Mucosa of rectum (tissue), 2 donors: ENCODE measurements at regions not wholly inside any gene's neighbourhood (a gene's known extent, or its start where the extent isn't known, plus 50 kb on each side); places are given as distances from the start of the nearest gene placed in this dataset.

ENCODE experiments used
- H3K27ac ChIP-seq, 2 donors: one replicate each; pipeline ENCODE4 v1.7.0; 2013; ENCODE audit warnings: inconsistent platforms in 2 of 2, low read depth in 2 of 2, low read length in 2 of 2
- H3K27me3 ChIP-seq, 2 donors: one replicate each; pipeline ENCODE4 v1.7.0; 2013; ENCODE audit warnings: low read length in 2 of 2; ENCODE audit not compliant: control insufficient read depth in 2 of 2, insufficient read depth in 2 of 2
- H3K36me3 ChIP-seq, 2 donors: one replicate each; pipeline ENCODE4 v1.7.0; 2013; ENCODE audit warnings: low read length in 2 of 2; ENCODE audit not compliant: control insufficient read depth in 2 of 2, insufficient read depth in 2 of 2
- H3K4me1 ChIP-seq, 2 donors: one replicate each; pipeline ENCODE4 v1.7.0; 2013; ENCODE audit warnings: low read length in 2 of 2, mild to moderate bottlenecking in 1 of 2; ENCODE audit not compliant: control insufficient read depth in 2 of 2, insufficient read depth in 2 of 2
- H3K4me3 ChIP-seq, 2 donors: one replicate each; pipeline ENCODE4 v1.7.0; 2013; ENCODE audit warnings: low read length in 2 of 2
- H3K9ac ChIP-seq, 2 donors: one replicate each; pipeline ENCODE4 v1.7.0; 2013; ENCODE audit warnings: low read length in 2 of 2, low read depth in 1 of 2, mild to moderate bottlenecking in 1 of 2
- H3K9me3 ChIP-seq, 2 donors: one replicate each; pipeline ENCODE4 v1.7.0; 2013; ENCODE audit warnings: low read length in 2 of 2; ENCODE audit not compliant: control insufficient read depth in 2 of 2
- donor health status: healthy.
- donor health status: Normal muscosa, but diverticular disease.

- Histone ChIP-seq H3K4me1 (no peaks in the 10 kb centered on the region), H3K4me3 (no peak overlapping the region), H3K9ac (no peak overlapping the region), H3K27ac (no peak overlapping the region), H3K9me3 (peaks cover 0 to 3% of the 10 kb centered on the region in 2 donors), H3K27me3 (no peaks in the 10 kb centered on the region), H3K36me3 (no peaks in the 10 kb centered on the region)
Measured at GRCh38 chr5:39486790-39487189, 62.0 kb upstream of the DAB2 start.

DNA sequence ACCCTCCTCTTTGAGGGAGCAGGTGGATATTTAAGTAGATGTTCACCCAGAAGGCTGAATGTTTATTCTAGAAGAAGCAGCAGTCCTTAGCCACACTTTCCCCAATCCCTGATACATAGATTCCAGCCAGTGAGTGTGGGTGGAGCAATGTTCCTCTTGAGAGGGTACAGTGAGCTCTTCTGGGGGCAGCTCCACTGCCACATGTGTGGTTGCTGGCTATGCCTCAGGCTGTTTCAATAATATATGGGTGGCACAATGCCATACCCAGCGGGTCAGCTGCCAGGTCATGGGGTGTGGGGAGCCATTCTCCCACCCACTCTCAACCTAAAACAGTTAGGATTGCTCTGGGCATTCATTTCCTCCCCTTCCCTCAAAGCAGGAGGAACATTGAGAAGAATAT lies 61.6 kb upstream of the DAB2 start:
- Histone ChIP-seq H3K36me3 (no peaks in the 10 kb centered on the region), H3K27me3 (no peaks in the 10 kb centered on the region), H3K27ac (no peak overlapping the region), H3K4me1 (no peaks in the 10 kb centered on the region), H3K9me3 (peaks cover 0 to 2% of the 10 kb centered on the region in 2 donors), H3K4me3 (no peak overlapping the region), H3K9ac (no peak overlapping the region)

- H3K27me3 ChIP-seq, result no peaks in the 10 kb centered on the region
- no peaks in the 10 kb centered on the region for H3K4me1 ChIP-seq
- H3K9ac ChIP-seq, result no peak overlapping the region
- no peaks in the 10 kb centered on the region for H3K9me3 ChIP-seq
- H3K36me3 ChIP-seq, result no peaks in the 10 kb centered on the region
- no peak overlapping the region for H3K27ac ChIP-seq
- no peak overlapping the region for H3K4me3 ChIP-seq
Measured at GRCh38 chr5:39485079-39485478, 60.3 kb upstream of the DAB2 start.

DNA sequence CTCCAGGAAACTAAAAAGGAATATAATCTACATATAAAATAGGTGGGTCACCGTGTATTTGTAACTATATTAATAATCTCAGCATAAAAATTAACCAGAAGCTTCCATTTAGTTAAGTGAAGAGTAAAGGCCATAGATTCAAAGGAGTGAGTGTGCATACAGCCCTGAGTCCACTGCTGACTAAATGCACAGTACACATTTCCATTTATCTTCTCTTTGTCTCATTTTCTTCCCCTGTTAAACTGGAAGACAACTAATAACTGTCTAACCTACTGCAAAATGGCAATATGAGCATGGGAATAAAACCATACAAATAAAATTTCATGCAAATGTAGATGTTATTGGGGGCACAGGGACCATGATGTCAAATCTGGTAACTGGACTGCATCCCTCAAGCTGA lies 59.9 kb upstream of the DAB2 start:
- Histone ChIP-seq H3K4me3 (no peak overlapping the region), H3K36me3 (no peaks in the 10 kb centered on the region), H3K4me1 (no peaks in the 10 kb centered on the region), H3K9me3 (no peaks in the 10 kb centered on the region), H3K27me3 (no peaks in the 10 kb centered on the region), H3K27ac (no peak overlapping the region), H3K9ac (no peak overlapping the region)

DNA sequence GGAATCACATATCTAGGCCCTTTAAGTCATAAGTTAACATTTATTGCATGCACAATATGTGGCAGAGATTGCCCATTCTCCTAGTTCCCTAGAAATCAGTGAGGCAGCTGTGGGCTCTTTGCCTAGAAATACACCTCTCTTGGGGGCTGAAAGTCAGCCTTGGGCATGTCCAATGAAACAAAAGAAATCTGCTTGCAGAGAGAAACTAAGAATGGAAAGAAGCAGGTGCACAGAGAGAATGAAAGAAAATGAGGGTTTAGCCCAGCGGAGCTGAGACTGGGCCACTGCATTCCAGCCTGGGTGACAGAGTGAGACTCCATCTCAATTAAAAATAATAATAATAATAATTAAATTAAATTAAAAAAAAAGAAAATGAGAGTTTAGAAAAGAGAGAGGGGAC lies 57.3 kb upstream of the DAB2 start:
- Histone ChIP-seq H3K4me1 (no peaks in the 10 kb centered on the region), H3K9ac (no peak overlapping the region), H3K9me3 (no peaks in the 10 kb centered on the region)

GRCh38 chr5:39479537-39479936 lies 54.8 kb upstream of the DAB2 start:
- H3K27me3 ChIP-seq, result no peaks in the 10 kb centered on the region
- no peaks in the 10 kb centered on the region for H3K4me1 ChIP-seq
- H3K36me3 ChIP-seq, result no peaks in the 10 kb centered on the region
- no peak overlapping the region for H3K27ac ChIP-seq
- H3K4me3 ChIP-seq, result no peak overlapping the region
- H3K9me3 ChIP-seq, result no peaks in the 10 kb centered on the region
- no peak overlapping the region for H3K9ac ChIP-seq

More for the DNA sequence above, 57.3 kb upstream of the DAB2 start:
- Histone ChIP-seq H3K36me3 (no peaks in the 10 kb centered on the region), H3K27ac (no peak overlapping the region), H3K27me3 (no peaks in the 10 kb centered on the region), H3K4me3 (no peak overlapping the region)

DNA sequence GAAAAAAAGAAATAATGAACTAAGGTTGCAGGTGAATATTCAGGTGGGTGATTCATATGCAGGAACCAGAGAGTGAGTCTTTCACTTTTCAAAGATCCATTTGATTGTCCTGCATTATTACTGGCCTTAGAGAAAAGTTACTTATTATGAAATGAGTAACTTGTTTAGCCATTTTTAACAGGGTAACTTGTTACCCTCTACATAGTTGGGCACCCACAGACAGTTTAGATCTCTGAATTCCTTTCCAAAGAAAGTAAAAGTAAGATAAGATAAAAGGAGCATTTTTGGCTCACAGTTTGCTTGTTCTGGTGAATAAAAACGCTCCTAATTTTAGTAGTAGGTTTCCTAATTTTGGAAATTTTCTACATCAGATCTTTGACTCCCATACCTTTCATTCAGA lies 54.1 kb upstream of the DAB2 start:
- no peak overlapping the region for H3K9ac ChIP-seq
- H3K36me3 ChIP-seq, result no peaks in the 10 kb centered on the region
- no peaks in the 10 kb centered on the region for H3K9me3 ChIP-seq
- H3K27ac ChIP-seq, result no peak overlapping the region
- H3K27me3 ChIP-seq, result no peaks in the 10 kb centered on the region
- H3K4me3 ChIP-seq, result no peak overlapping the region
- H3K4me1 ChIP-seq, result no peaks in the 10 kb centered on the region

DNA sequence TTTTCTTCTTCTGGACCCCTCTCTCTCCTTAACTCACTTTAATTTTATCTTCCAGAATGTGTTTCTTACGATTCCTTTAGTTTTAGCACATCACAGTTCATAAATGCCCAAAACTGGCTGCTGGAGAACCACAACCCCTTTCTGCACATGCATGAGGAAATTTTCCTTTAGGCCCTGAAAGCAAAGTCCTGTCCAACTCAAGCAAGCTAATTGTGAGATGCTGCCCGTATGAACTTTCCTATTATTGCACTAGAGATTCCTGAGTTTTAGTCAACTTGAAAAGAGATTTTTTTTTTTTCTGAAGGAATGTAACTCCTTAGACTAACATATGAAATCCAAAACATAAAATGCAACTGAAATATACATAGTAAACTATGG lies 52.1 kb upstream of the DAB2 start:
- no peaks in the 10 kb centered on the region for H3K4me1 ChIP-seq
- H3K27ac ChIP-seq, result no peak overlapping the region
- no peaks in the 10 kb centered on the region for H3K9me3 ChIP-seq
- no peak overlapping the region for H3K9ac ChIP-seq
- H3K4me3 ChIP-seq, result no peak overlapping the region
- no peaks in the 10 kb centered on the region for H3K36me3 ChIP-seq
- H3K27me3 ChIP-seq, result no peaks in the 10 kb centered on the region

DNA sequence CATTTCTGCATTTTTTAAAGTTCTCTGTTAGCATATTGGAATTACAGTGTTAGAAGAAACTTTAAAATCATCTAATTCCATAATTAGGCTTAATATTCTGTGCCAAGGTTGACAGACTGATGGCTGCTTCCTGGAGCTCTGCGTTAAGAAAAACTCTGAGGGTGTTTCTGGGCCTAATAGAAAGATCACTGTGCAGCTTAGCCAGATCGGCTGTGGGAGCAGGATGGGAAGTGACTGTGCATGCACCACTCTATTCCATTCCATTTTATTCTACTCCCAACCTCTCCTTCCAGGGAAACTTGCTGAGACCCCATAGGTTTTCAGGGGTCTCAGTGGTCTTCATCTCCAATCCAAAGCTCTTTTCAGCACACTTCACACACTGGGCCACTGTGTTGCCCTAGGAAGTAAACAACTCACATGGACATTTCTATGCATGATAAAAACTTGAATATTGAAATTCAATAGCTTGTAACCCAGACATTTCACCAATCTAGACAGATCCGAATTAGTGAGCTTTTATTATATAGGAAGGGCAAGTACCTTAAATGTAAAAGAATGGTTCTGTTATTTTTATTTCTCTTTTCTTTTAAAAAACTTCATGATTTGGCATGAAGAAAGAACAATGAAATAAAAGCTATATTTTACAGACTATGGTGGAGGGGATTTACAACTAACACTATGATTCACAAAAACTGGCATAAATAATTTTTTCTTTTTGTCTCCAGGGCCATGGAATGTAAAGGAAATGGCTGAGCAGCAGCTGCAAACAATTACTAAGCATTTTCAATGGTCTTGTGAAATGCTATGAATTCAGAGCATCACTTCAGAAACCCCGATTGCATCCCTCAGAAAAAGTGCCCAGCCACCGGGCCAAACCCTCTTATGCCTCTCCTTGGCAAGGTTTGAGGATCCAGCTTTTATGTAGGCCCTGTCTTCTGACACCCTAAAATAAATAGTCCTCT lies 51.4 kb upstream of the DAB2 start:
- H3K4me1 ChIP-seq, result no peaks in the 10 kb centered on the region
- no peaks in the 10 kb centered on the region for H3K27me3 ChIP-seq
- no peaks in the 10 kb centered on the region for H3K9me3 ChIP-seq
- H3K9ac ChIP-seq, result no peak overlapping the region
- H3K4me3 ChIP-seq, result no peak overlapping the region
- no peaks in the 10 kb centered on the region for H3K36me3 ChIP-seq
- no peak overlapping the region for H3K27ac ChIP-seq

DNA sequence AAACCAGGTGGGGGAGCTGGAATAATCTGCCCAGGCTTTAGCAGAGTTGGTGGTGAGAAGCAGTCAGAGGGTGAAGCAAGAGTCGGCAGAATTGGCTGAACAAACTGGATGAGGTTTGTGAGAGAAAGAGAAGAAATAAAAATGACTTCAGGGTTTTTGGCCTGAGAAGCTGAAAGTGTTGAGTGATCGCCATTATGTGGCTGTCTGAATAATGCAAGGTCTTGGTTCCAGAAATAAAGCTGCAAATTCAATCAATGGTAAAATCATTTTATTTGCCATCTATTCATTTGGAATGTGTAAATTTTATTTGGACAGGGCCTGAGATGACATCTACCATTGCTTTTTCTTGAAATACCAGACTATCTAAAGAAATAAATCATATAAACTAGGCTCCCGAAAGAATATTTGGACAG lies 50.4 kb upstream of the DAB2 start:
- no peak overlapping the region for H3K4me3 ChIP-seq
- H3K36me3 ChIP-seq, result no peaks in the 10 kb centered on the region
- H3K27me3 ChIP-seq, result no peaks in the 10 kb centered on the region
- no peak overlapping the region for H3K27ac ChIP-seq
- H3K4me1 ChIP-seq, result no peaks in the 10 kb centered on the region
- no peaks in the 10 kb centered on the region for H3K9me3 ChIP-seq
- no peak overlapping the region for H3K9ac ChIP-seq
